ENCODE measurements at regions not wholly inside any gene's neighbourhood (a gene's known extent, or its start where the extent isn't known, plus 50 kb on each side); places are given as distances from the start of the nearest gene placed in this dataset.

DNA sequence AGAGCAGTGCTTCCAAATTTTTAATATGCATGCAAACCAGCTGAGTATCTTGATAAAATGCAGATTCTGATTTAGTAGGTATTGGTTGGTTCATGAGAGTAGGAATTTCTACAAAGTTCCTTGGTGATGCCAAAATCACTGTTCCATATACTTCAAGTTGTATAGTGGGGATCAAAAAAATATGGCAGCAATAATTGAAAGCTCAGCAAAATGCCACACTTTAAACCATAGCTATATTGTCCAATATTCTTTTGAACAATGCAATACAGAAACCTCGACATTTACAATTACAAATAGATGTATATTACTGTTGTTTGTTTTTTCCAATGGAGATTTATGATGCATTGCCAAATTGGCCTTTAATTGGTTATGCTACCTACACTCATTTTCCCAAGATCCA lies 55.7 kb upstream of the NCAM2 start:
- intact Hi-C loops (cut with DNase I), result no loop called here

DNA sequence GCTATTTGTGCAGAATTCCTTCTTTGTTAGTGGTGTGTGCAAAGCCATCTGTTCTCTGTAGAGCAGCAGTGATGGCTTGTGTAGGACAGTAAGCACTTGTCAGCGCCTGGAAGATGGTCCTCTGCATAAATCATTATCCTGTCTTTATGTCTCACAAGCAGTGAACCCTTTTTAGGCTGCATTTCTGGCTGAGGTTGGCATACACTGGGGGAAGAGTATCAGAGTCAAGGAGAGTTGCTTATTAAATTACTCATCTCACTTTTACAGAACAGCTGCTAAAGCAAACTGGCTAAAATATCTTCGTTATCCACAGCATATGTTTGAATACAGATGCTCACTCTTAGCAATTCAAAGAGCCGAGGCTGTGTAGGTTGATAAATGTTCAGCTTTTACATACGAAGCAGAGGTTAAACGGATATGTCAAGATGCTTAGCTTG lies 54.6 kb upstream of the NCAM2 start:
- DNase-seq, result no peak
- intact Hi-C loops (cut with DNase I), result no loop called here
- H3K4me3 ChIP-seq, result no peak overlapping the region
- no peaks in the 10 kb centered on the region for H3K27me3 ChIP-seq
- no peaks in the 10 kb centered on the region for H3K36me3 ChIP-seq
- no peaks in the 10 kb centered on the region for H3K9me3 ChIP-seq
- H3K4me1 ChIP-seq, result peaks cover 0 to 15% (median 4%) of the 10 kb centered on the region in 4 donors
- no peak overlapping the region for H3K27ac ChIP-seq
- no peak for TF ChIP-seq POLR2A (IDR thresholded peaks at IDR 0.05)
- no peak for TF ChIP-seq EP300 (IDR thresholded peaks at IDR 0.05)
- WGBS, 2 donors, result 57 to 60% methylated on average over 5 of the region's 5 CpGs

More for the DNA sequence above, 55.7 kb upstream of the NCAM2 start:
- WGBS, 2 donors, result 69 to 71% methylated on average over 1 of the region's 1 CpG
- DNase-seq, result no peak
- TF ChIP-seq EP300 (IDR thresholded peaks at IDR 0.05), result no peak
- TF ChIP-seq, protein P1, sequence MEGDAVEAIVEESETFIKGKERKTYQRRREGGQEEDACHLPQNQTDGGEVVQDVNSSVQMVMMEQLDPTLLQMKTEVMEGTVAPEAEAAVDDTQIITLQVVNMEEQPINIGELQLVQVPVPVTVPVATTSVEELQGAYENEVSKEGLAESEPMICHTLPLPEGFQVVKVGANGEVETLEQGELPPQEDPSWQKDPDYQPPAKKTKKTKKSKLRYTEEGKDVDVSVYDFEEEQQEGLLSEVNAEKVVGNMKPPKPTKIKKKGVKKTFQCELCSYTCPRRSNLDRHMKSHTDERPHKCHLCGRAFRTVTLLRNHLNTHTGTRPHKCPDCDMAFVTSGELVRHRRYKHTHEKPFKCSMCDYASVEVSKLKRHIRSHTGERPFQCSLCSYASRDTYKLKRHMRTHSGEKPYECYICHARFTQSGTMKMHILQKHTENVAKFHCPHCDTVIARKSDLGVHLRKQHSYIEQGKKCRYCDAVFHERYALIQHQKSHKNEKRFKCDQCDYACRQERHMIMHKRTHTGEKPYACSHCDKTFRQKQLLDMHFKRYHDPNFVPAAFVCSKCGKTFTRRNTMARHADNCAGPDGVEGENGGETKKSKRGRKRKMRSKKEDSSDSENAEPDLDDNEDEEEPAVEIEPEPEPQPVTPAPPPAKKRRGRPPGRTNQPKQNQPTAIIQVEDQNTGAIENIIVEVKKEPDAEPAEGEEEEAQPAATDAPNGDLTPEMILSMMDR (IDR thresholded peaks at IDR 0.05), result no peak
- no peak for TF ChIP-seq POLR2A (IDR thresholded peaks at IDR 0.05)
- no peak for TF ChIP-seq POLR2AphosphoS5 (IDR thresholded peaks at IDR 0.05)
- Histone ChIP-seq H3K27ac (no peak overlapping the region), H3K4me1 (peaks cover 0 to 15% (median 4%) of the 10 kb centered on the region in 4 donors), H3K36me3 (no peaks in the 10 kb centered on the region), H3K27me3 (no peaks in the 10 kb centered on the region), H3K9me3 (no peaks in the 10 kb centered on the region), H3K4me3 (no peak overlapping the region)

- no peak for DNase-seq
- no peak overlapping the region for H3K4me3 ChIP-seq
Measured at GRCh38 chr21:20944139-20944538, 54.1 kb upstream of the NCAM2 start.

GRCh38 chr21:20946701-20947100 lies 51.5 kb upstream of the NCAM2 start:
- H3K27ac ChIP-seq, result no peak overlapping the region
- no peak overlapping the region for H3K4me3 ChIP-seq
- WGBS, 2 donors, result 70 to 86% methylated on average over 5 of the region's 5 CpGs
- intact Hi-C loops (cut with DNase I), result no loop called here
- peaks cover 0 to 15% (median 4%) of the 10 kb centered on the region in 4 donors for H3K4me1 ChIP-seq
- no peak for DNase-seq
- H3K9me3 ChIP-seq, result no peaks in the 10 kb centered on the region
- TF ChIP-seq POLR2AphosphoS5 (IDR thresholded peaks at IDR 0.05), result no peak
- no peak for TF ChIP-seq EP300 (IDR thresholded peaks at IDR 0.05)
- TF ChIP-seq POLR2A (IDR thresholded peaks at IDR 0.05), result no peak
- TF ChIP-seq, protein P1 (IDR thresholded peaks at IDR 0.05), result no peak
- no peaks in the 10 kb centered on the region for H3K27me3 ChIP-seq
- no peaks in the 10 kb centered on the region for H3K36me3 ChIP-seq

More at GRCh38 chr21:20944139-20944538, 54.1 kb upstream of the NCAM2 start:
- no peak overlapping the region for H3K27ac ChIP-seq
- TF ChIP-seq, protein P1 (IDR thresholded peaks at IDR 0.05), result no peak
- TF ChIP-seq EP300 (IDR thresholded peaks at IDR 0.05) (no peak), POLR2A (IDR thresholded peaks at IDR 0.05) (no peak), POLR2AphosphoS5 (IDR thresholded peaks at IDR 0.05) (no peak)
- H3K9me3 ChIP-seq, result no peaks in the 10 kb centered on the region
- peaks cover 0 to 15% (median 4%) of the 10 kb centered on the region in 4 donors for H3K4me1 ChIP-seq
- H3K36me3 ChIP-seq, result no peaks in the 10 kb centered on the region
- no peaks in the 10 kb centered on the region for H3K27me3 ChIP-seq
- intact Hi-C loops (cut with DNase I), result no loop called here

Small RNA genes in the stretch of these regions (small RNA-seq; reads per million reads assigned to genes)
- gene AL157359.3 (0 reads per million in 3 donors), gene AP001506.1 (0 reads per million in 3 donors), gene MIR548X (0 reads per million in 3 donors), gene RN7SKP147 (0 reads per million in 3 donors), gene RNU1-139P (0 reads per million in 3 donors), gene RNU6-772P (0 reads per million in 3 donors), gene RPL37P4 (0 reads per million in 3 donors)
